Gastrocnemius medialis (tissue), 4 donors: ENCODE measurements at regions not wholly inside any gene's neighbourhood (a gene's known extent, or its start where the extent isn't known, plus 50 kb on each side); places are given as distances from the start of the nearest gene placed in this dataset.

ENCODE experiments used
- CTCF ChIP-seq, 5 experiments: fragments of 450-650 bp in 3 of 5; fragments of 200-600 bp in 2 of 5; sonication (generic) in 2 of 5; IDR thresholded peaks in 4 of 5; conservative IDR thresholded peaks in 1 of 5; 1 replicate in 4 of 5; 2 replicates in 1 of 5; pipeline ENCODE4 v1.5.1; 2016 to 2019; ENCODE audit warnings: antibody characterized with exemption in 5 of 5, mild to moderate bottlenecking in 3 of 5, moderate library complexity in 3 of 5
- POLR2A ChIP-seq, 2 donors: fragments of 450-650 bp; IDR thresholded peaks; one replicate each; pipeline ENCODE4 v1.6.1; 2017; ENCODE audit warnings: antibody characterized with exemption in 2 of 2, mild to moderate bottlenecking in 2 of 2, moderate library complexity in 2 of 2

GRCh38 chr4:177182728-177183127 is 126.9 kb upstream of the NEIL3 start:
- no peak for TF ChIP-seq CTCF (IDR thresholded peaks at IDR 0.05 in 4 of 5, conservative IDR thresholded peaks at IDR 0.05 in 1 of 5)
- no peak for TF ChIP-seq POLR2A (IDR thresholded peaks at IDR 0.05)
